C4-2B (cell line): ENCODE measurements at regions not wholly inside any gene's neighbourhood (a gene's known extent, or its start where the extent isn't known, plus 50 kb on each side); places are given as distances from the start of the nearest gene placed in this dataset.

Experiments
- CTCF ChIP-seq: fragments of 450-650 bp; conservative IDR thresholded peaks from 2 replicates; pipeline ENCODE4 v1.5.1; 2017; ENCODE audit warnings: mild to moderate bottlenecking
- ZFX ChIP-seq: fragments of 450-650 bp; IDR thresholded peaks from 2 replicates; pipeline ENCODE4 v1.6.1; 2017

GRCh38 chr12:19608039-19608438 is 168.7 kb downstream of the AEBP2 start:
- TF ChIP-seq CTCF: no peak
- no peak for TF ChIP-seq ZFX
